ENCODE measurements at regions not wholly inside any gene's neighbourhood (a gene's known extent, or its start where the extent isn't known, plus 50 kb on each side); places are given as distances from the start of the nearest gene placed in this dataset.

DNA sequence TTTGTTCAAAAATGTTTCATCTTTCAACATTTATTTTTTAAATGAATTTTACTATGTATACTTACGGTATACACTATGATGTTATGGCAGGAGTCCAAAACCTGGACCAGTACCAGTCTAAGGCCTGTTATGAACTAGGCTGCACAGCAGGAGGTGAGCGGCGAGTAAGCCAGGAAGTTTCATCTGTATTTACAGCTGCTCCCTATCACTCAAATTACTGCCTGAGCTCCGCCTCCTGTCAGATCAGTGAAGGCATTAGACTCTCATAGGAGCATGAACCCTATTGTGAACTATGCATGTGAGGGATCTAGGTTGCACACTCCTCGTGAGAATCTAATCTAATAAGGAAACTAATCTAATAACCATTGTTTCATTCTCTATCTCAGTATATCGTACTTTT lies 715.5 kb upstream of the PTPRD start:
- DNase-seq = no peak
- H3K9ac ChIP-seq = no peak overlapping the region
- H3F3A ChIP-seq (ENCODE audit: insufficient read depth) = no peaks in the 10 kb centered on the region
- H3K36me3 ChIP-seq (ENCODE audit: low read depth) = no peaks in the 10 kb centered on the region
- H3K4me1 ChIP-seq (ENCODE audit: insufficient read depth) = no peaks in the 10 kb centered on the region
- no peaks in the 10 kb centered on the region for H3K9me2 ChIP-seq (ENCODE audit: insufficient read depth)
- TF ChIP-seq EZH2phosphoT487 (IDR thresholded peaks at IDR 0.05; ENCODE audit: insufficient read depth, low read depth) (no peak), EZH2 (IDR thresholded peaks at IDR 0.05; ENCODE audit: insufficient read depth, poor library complexity, severe bottlenecking) (no peak)
- no peak overlapping the region for H3K27ac ChIP-seq
- H2AFZ ChIP-seq = no peak overlapping the region
- in situ Hi-C loops (cut with MboI) = no loop called here
- no peaks in the 10 kb centered on the region for H4K20me1 ChIP-seq (ENCODE audit: insufficient read depth)
- no peaks in the 10 kb centered on the region for H3K27me3 ChIP-seq (replicated peaks; ENCODE audit: insufficient read depth)
- no peaks in the 10 kb centered on the region for H3K9me3 ChIP-seq (ENCODE audit: low read depth)
- H3K79me2 ChIP-seq (ENCODE audit: insufficient read depth) = no peaks in the 10 kb centered on the region
- H3K4me2 ChIP-seq (ENCODE audit: unreplicated experiment) = no peak overlapping the region
- H3K4me3 ChIP-seq = no peak overlapping the region
- 10 to 11% methylated on average over 6 of the region's 6 CpGs for WGBS, 2 experiments (ENCODE audit: low coverage in 1 of 2, low lambda C conversion rate in 2 of 2, missing lambda C conversion rate in 2 of 2)

DNA sequence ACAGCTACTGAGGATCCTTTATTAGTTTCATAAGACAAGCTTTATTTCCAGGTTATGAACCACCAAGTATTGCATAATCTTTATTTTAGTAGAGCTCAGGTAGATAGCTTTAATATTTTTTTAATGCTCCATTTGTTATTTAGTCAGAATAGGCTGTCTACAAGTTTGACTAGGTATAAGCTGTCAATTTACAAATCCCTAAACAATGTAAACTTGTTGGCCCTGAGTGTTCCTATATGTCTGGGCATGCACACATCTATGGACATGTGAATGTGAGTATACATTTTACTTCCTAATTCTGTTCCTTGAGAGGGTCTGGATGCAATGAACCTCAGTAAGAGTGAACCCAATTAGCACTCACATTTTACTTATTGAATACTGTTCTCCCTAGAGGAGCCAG lies 722.2 kb upstream of the PTPRD start:
- Histone ChIP-seq H2AFZ (no peak overlapping the region), H3K36me3 (ENCODE audit: low read depth) (no peaks in the 10 kb centered on the region), H3F3A (ENCODE audit: insufficient read depth) (no peaks in the 10 kb centered on the region), H3K27ac (no peak overlapping the region), H3K9ac (no peak overlapping the region), H3K9me3 (ENCODE audit: low read depth) (no peaks in the 10 kb centered on the region), H3K4me1 (ENCODE audit: insufficient read depth) (no peaks in the 10 kb centered on the region), H3K4me2 (ENCODE audit: unreplicated experiment) (no peak overlapping the region), H4K20me1 (ENCODE audit: insufficient read depth) (no peaks in the 10 kb centered on the region), H3K4me3 (no peak overlapping the region), H3K79me2 (ENCODE audit: insufficient read depth) (no peaks in the 10 kb centered on the region), H3K9me2 (ENCODE audit: insufficient read depth) (no peaks in the 10 kb centered on the region), H3K27me3 (replicated peaks; ENCODE audit: insufficient read depth) (no peaks in the 10 kb centered on the region)
- DNase-seq = no peak
- TF ChIP-seq EZH2phosphoT487 (IDR thresholded peaks at IDR 0.05; ENCODE audit: insufficient read depth, low read depth) (no peak), EZH2 (IDR thresholded peaks at IDR 0.05; ENCODE audit: insufficient read depth, poor library complexity, severe bottlenecking) (no peak)
- in situ Hi-C loops (cut with MboI) = no loop called here

DNA sequence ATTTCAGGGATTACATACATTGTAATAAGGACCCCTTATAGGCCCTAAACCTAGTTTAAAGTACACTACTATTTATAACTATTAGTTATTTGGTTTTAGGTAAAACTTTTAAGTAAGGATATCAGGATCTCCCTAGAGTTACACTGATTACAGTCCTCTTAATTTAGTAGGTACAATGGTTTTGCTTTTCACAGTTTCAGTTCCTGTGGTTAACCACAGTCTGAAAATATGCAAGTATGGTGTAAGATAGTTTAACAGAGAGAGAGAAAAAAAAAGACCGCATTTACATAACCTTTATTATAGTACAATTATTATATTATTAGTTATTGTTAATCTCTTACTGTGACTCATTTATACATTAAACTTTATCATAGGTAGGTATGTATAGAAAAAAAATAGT lies 725.3 kb upstream of the PTPRD start:
- 45 to 50% methylated on average over 1 of the region's 1 CpG for whole genome bisulfite sequencing, 2 experiments (ENCODE audit: low coverage in 1 of 2, low lambda C conversion rate in 2 of 2, missing lambda C conversion rate in 2 of 2)
- Histone ChIP-seq H3K9me3 (ENCODE audit: low read depth) (no peaks in the 10 kb centered on the region), H3F3A (ENCODE audit: insufficient read depth) (no peaks in the 10 kb centered on the region)

DNA sequence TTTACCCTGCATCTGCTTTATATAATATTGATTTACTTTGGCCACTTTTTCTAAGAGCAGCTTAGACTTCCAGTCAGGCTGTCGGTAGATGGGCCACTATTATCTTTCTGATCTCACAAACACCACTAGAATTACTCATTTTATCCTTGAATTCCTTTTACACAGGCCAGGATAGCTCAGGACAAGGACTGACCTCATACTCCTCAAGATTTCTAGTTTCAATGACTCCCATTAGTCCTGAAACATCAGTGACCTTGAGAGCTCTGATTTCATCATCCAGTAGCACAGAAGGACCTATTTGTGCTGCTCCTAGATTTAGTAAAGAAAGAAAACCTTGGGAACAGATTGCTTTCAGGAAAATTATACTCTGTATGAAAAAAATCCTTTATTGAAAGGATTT lies 727.9 kb upstream of the PTPRD start:
- TF ChIP-seq EZH2phosphoT487 (IDR thresholded peaks at IDR 0.05; ENCODE audit: insufficient read depth, low read depth) = no peak
- TF ChIP-seq EZH2 (IDR thresholded peaks at IDR 0.05; ENCODE audit: insufficient read depth, poor library complexity, severe bottlenecking) = no peak
- in situ Hi-C loops (cut with MboI) = no loop called here
- H3K4me1 ChIP-seq (ENCODE audit: insufficient read depth) = no peaks in the 10 kb centered on the region
- H2AFZ ChIP-seq = no peak overlapping the region
- H3K9me2 ChIP-seq (ENCODE audit: insufficient read depth) = no peaks in the 10 kb centered on the region
- no peak for DNase-seq
- no peak overlapping the region for H3K4me2 ChIP-seq (ENCODE audit: unreplicated experiment)
- H3K79me2 ChIP-seq (ENCODE audit: insufficient read depth) = no peaks in the 10 kb centered on the region
- H3K9ac ChIP-seq = no peak overlapping the region
- H3K27ac ChIP-seq = no peak overlapping the region
- no peaks in the 10 kb centered on the region for H4K20me1 ChIP-seq (ENCODE audit: insufficient read depth)
- no peak overlapping the region for H3K4me3 ChIP-seq
- H3F3A ChIP-seq (ENCODE audit: insufficient read depth) = no peaks in the 10 kb centered on the region
- H3K36me3 ChIP-seq (ENCODE audit: low read depth) = no peaks in the 10 kb centered on the region
- H3K9me3 ChIP-seq (ENCODE audit: low read depth) = no peaks in the 10 kb centered on the region
- WGBS, 2 experiments (ENCODE audit: low coverage in 1 of 2, low lambda C conversion rate in 2 of 2, missing lambda C conversion rate in 2 of 2) = 8 to 16% methylated on average over 1 of the region's 1 CpG
- no peaks in the 10 kb centered on the region for H3K27me3 ChIP-seq (replicated peaks; ENCODE audit: insufficient read depth)

More for the DNA sequence above, 725.3 kb upstream of the PTPRD start:
- no peaks in the 10 kb centered on the region for H3K36me3 ChIP-seq (ENCODE audit: low read depth)
- no peak overlapping the region for H2AFZ ChIP-seq
- no peaks in the 10 kb centered on the region for H3K79me2 ChIP-seq (ENCODE audit: insufficient read depth)
- no peak overlapping the region for H3K9ac ChIP-seq
- no peak overlapping the region for H3K4me3 ChIP-seq
- H3K4me1 ChIP-seq (ENCODE audit: insufficient read depth) = no peaks in the 10 kb centered on the region
- no peaks in the 10 kb centered on the region for H4K20me1 ChIP-seq (ENCODE audit: insufficient read depth)
- H3K27ac ChIP-seq = no peak overlapping the region
- no peaks in the 10 kb centered on the region for H3K27me3 ChIP-seq (replicated peaks; ENCODE audit: insufficient read depth)
- no peak for TF ChIP-seq EZH2 (IDR thresholded peaks at IDR 0.05; ENCODE audit: insufficient read depth, poor library complexity, severe bottlenecking)
- no peak for TF ChIP-seq EZH2phosphoT487 (IDR thresholded peaks at IDR 0.05; ENCODE audit: insufficient read depth, low read depth)
- H3K9me2 ChIP-seq (ENCODE audit: insufficient read depth) = no peaks in the 10 kb centered on the region
- no peak for DNase-seq
- in situ Hi-C loops (cut with MboI) = no loop called here
- H3K4me2 ChIP-seq (ENCODE audit: unreplicated experiment) = no peak overlapping the region

DNA sequence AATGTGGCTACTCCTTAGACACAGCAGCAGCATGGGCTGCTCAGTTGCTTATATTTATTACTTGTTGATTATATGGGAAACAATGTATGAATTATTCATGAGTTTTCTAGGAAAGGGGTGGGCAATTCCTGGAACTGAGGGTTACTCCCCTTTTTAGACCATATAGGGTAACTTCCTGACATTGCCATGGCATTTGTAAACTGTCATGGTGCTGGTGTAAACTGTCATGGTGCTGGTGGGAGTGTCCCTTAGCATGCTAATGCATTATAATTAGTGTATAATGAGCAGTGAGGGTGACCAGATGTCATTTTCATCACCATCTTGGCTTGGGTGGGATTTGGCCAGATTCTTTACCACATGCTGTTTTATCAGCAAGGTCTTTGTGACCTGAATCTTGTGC lies 734.6 kb upstream of the PTPRD start:
- in situ Hi-C loops (cut with MboI) = no loop called here

More for the DNA sequence above, 734.6 kb upstream of the PTPRD start:
- Histone ChIP-seq H3K79me2 (ENCODE audit: insufficient read depth) (no peaks in the 10 kb centered on the region), H3K9ac (no peak overlapping the region), H3K9me3 (ENCODE audit: low read depth) (no peaks in the 10 kb centered on the region), H3F3A (ENCODE audit: insufficient read depth) (no peaks in the 10 kb centered on the region), H3K27me3 (replicated peaks; ENCODE audit: insufficient read depth) (no peaks in the 10 kb centered on the region), H3K9me2 (ENCODE audit: insufficient read depth) (no peaks in the 10 kb centered on the region), H3K4me2 (ENCODE audit: unreplicated experiment) (no peak overlapping the region), H3K4me3 (no peak overlapping the region), H4K20me1 (ENCODE audit: insufficient read depth) (no peaks in the 10 kb centered on the region), H2AFZ (no peak overlapping the region), H3K36me3 (ENCODE audit: low read depth) (no peaks in the 10 kb centered on the region), H3K4me1 (ENCODE audit: insufficient read depth) (no peaks in the 10 kb centered on the region), H3K27ac (no peak overlapping the region)
- no peak for DNase-seq
- TF ChIP-seq EZH2 (IDR thresholded peaks at IDR 0.05; ENCODE audit: insufficient read depth, poor library complexity, severe bottlenecking) (no peak), EZH2phosphoT487 (IDR thresholded peaks at IDR 0.05; ENCODE audit: insufficient read depth, low read depth) (no peak)

Data from GM23248 (cell line).